ENCODE measurements at regions not wholly inside any gene's neighbourhood (a gene's known extent, or its start where the extent isn't known, plus 50 kb on each side); places are given as distances from the start of the nearest gene placed in this dataset.

GRCh38 chr2:12083081-12083581 is 336.7 kb downstream of the LPIN1 start:
- in situ Hi-C loops (cut with HindIII; ENCODE audit: low pct_unique_long_range_greater_than_20kb, low sequenced_read_pairs), result no loop called here
- no peak for TF ChIP-seq JUND (IDR thresholded peaks at IDR 0.05; ENCODE audit: low read depth)
- DNase-seq (ENCODE audit: low read depth in 1 of 2, low spot score in 1 of 2), result no peak

- DNase-seq (ENCODE audit: low read depth in 1 of 2, low spot score in 1 of 2), result no peak
- TF ChIP-seq JUND (IDR thresholded peaks at IDR 0.05; ENCODE audit: low read depth), result no peak
- in situ Hi-C loops (cut with HindIII; ENCODE audit: low pct_unique_long_range_greater_than_20kb, low sequenced_read_pairs), result no loop called here
Measured at GRCh38 chr2:12083713-12084419, 337.4 kb downstream of the LPIN1 start.

- in situ Hi-C loops (cut with HindIII; ENCODE audit: low pct_unique_long_range_greater_than_20kb, low sequenced_read_pairs), result no loop called here
Measured at GRCh38 chr2:12087175-12087574, 340.7 kb downstream of the LPIN1 start.

GRCh38 chr2:12087671-12088380 is 341.4 kb downstream of the LPIN1 start:
- TF ChIP-seq JUND (IDR thresholded peaks at IDR 0.05; ENCODE audit: low read depth), result no peak
- DNase-seq (ENCODE audit: low read depth in 1 of 2, low spot score in 1 of 2), result no peak
- in situ Hi-C loops (cut with HindIII; ENCODE audit: low pct_unique_long_range_greater_than_20kb, low sequenced_read_pairs), result no loop called here

More at GRCh38 chr2:12087175-12087574, 340.7 kb downstream of the LPIN1 start:
- DNase-seq (ENCODE audit: low read depth in 1 of 2, low spot score in 1 of 2), result no peak
- no peak for TF ChIP-seq JUND (IDR thresholded peaks at IDR 0.05; ENCODE audit: low read depth)

- no peak for DNase-seq (ENCODE audit: low read depth in 1 of 2, low spot score in 1 of 2)
- TF ChIP-seq JUND (IDR thresholded peaks at IDR 0.05; ENCODE audit: low read depth), result no peak
- in situ Hi-C loops (cut with HindIII; ENCODE audit: low pct_unique_long_range_greater_than_20kb, low sequenced_read_pairs), result no loop called here
Measured at GRCh38 chr2:12089001-12089400, 342.6 kb downstream of the LPIN1 start.

GRCh38 chr2:12089496-12089895 is 343.1 kb downstream of the LPIN1 start:
- no peak for TF ChIP-seq JUND (IDR thresholded peaks at IDR 0.05; ENCODE audit: low read depth)
- no peak for DNase-seq (ENCODE audit: low read depth in 1 of 2, low spot score in 1 of 2)
- in situ Hi-C loops (cut with HindIII; ENCODE audit: low pct_unique_long_range_greater_than_20kb, low sequenced_read_pairs), result no loop called here

- in situ Hi-C loops (cut with HindIII; ENCODE audit: low pct_unique_long_range_greater_than_20kb, low sequenced_read_pairs), result no loop called here
- no peak for DNase-seq (ENCODE audit: low read depth in 1 of 2, low spot score in 1 of 2)
- TF ChIP-seq JUND (IDR thresholded peaks at IDR 0.05; ENCODE audit: low read depth), result no peak
Measured at GRCh38 chr2:12090072-12090471, 343.6 kb downstream of the LPIN1 start.

- no peak for TF ChIP-seq JUND (IDR thresholded peaks at IDR 0.05; ENCODE audit: low read depth)
- DNase-seq (ENCODE audit: low read depth in 1 of 2, low spot score in 1 of 2), result no peak
- in situ Hi-C loops (cut with HindIII; ENCODE audit: low pct_unique_long_range_greater_than_20kb, low sequenced_read_pairs), result no loop called here
Measured at GRCh38 chr2:12090590-12090989, 344.2 kb downstream of the LPIN1 start.

GRCh38 chr2:12091201-12091806 is 344.9 kb downstream of the LPIN1 start:
- TF ChIP-seq JUND (IDR thresholded peaks at IDR 0.05; ENCODE audit: low read depth), result no peak
- no peak for DNase-seq (ENCODE audit: low read depth in 1 of 2, low spot score in 1 of 2)
- in situ Hi-C loops (cut with HindIII; ENCODE audit: low pct_unique_long_range_greater_than_20kb, low sequenced_read_pairs), result no loop called here

GRCh38 chr2:12094134-12094533 is 347.7 kb downstream of the LPIN1 start:
- TF ChIP-seq JUND (IDR thresholded peaks at IDR 0.05; ENCODE audit: low read depth), result no peak
- no peak for DNase-seq (ENCODE audit: low read depth in 1 of 2, low spot score in 1 of 2)
- in situ Hi-C loops (cut with HindIII; ENCODE audit: low pct_unique_long_range_greater_than_20kb, low sequenced_read_pairs), result no loop called here

GRCh38 chr2:12096051-12096787 is 349.8 kb downstream of the LPIN1 start:
- in situ Hi-C loops (cut with HindIII; ENCODE audit: low pct_unique_long_range_greater_than_20kb, low sequenced_read_pairs), result no loop called here
- no peak for DNase-seq (ENCODE audit: low read depth in 1 of 2, low spot score in 1 of 2)
- TF ChIP-seq JUND (IDR thresholded peaks at IDR 0.05; ENCODE audit: low read depth), result no peak

GRCh38 chr2:12096788-12097449 is 350.5 kb downstream of the LPIN1 start:
- no peak for DNase-seq (ENCODE audit: low read depth in 1 of 2, low spot score in 1 of 2)
- no peak for TF ChIP-seq JUND (IDR thresholded peaks at IDR 0.05; ENCODE audit: low read depth)
- in situ Hi-C loops (cut with HindIII; ENCODE audit: low pct_unique_long_range_greater_than_20kb, low sequenced_read_pairs), result no loop called here
